ENCODE measurements at regions not wholly inside any gene's neighbourhood (a gene's known extent, or its start where the extent isn't known, plus 50 kb on each side); places are given as distances from the start of the nearest gene placed in this dataset.
A peak's percentile ranks its signal among the peaks of the same experiment; 100 is the strongest.

DNA sequence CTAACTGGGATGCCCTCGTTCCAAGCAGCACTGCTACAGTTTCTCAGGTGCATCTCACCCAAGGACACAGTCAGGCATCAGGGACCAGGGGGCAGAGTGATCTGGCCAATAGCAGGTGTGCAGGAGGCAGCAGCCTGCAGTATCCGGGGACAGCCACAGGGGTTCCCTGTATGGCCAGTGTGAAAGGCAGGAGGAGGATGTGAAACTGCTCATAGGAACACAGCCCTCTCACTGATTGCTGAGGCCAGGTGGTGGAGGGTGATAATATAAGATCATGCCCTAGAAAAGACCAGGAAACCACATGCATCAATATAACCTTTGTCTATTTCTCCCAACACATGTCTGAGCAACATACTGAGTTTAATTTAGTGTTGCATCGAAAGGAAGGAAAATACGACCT lies 112.7 kb upstream of the TACR1 start:
- H3K36me3 ChIP-seq, result no peaks in the 10 kb centered on the region
- no peaks in the 10 kb centered on the region for H3K4me1 ChIP-seq
- H3K4me2 ChIP-seq, result no peak overlapping the region
- Mint-ChIP-seq H3K27ac (no peak overlapping the region), H3K4me3 (no peak overlapping the region), H3K4me1 (no peaks in the 10 kb centered on the region), H3K36me3 (no peaks in the 10 kb centered on the region), H3K9me3 (no peaks in the 10 kb centered on the region), H3K27me3 (ENCODE audit: insufficient read depth, low read depth) (peaks cover 3% of the 10 kb centered on the region)
- H3K27ac ChIP-seq, result no peak overlapping the region
- H3K27me3 ChIP-seq, result no peaks in the 10 kb centered on the region
- H3K79me2 ChIP-seq (ENCODE audit: low read depth), result no peaks in the 10 kb centered on the region
- no peak overlapping the region for H2AFZ ChIP-seq (replicated peaks)
- no peak overlapping the region for H3K4me3 ChIP-seq
- DNase-seq (ENCODE audit: low spot score), result peak; percentile 60
- no peaks in the 10 kb centered on the region for H3F3A ChIP-seq (ENCODE audit: low read depth)
- H4K20me1 ChIP-seq (ENCODE audit: low read depth), result no peaks in the 10 kb centered on the region
- TF ChIP-seq, protein P1, sequence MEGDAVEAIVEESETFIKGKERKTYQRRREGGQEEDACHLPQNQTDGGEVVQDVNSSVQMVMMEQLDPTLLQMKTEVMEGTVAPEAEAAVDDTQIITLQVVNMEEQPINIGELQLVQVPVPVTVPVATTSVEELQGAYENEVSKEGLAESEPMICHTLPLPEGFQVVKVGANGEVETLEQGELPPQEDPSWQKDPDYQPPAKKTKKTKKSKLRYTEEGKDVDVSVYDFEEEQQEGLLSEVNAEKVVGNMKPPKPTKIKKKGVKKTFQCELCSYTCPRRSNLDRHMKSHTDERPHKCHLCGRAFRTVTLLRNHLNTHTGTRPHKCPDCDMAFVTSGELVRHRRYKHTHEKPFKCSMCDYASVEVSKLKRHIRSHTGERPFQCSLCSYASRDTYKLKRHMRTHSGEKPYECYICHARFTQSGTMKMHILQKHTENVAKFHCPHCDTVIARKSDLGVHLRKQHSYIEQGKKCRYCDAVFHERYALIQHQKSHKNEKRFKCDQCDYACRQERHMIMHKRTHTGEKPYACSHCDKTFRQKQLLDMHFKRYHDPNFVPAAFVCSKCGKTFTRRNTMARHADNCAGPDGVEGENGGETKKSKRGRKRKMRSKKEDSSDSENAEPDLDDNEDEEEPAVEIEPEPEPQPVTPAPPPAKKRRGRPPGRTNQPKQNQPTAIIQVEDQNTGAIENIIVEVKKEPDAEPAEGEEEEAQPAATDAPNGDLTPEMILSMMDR (IDR thresholded peaks at IDR 0.05), result peak; percentile 46
- no peak for TF ChIP-seq EZH2 (IDR thresholded peaks at IDR 0.05)
- H3K9ac ChIP-seq, result no peak overlapping the region
- no peaks in the 10 kb centered on the region for H3K9me3 ChIP-seq (ENCODE audit: low read depth)

DNA sequence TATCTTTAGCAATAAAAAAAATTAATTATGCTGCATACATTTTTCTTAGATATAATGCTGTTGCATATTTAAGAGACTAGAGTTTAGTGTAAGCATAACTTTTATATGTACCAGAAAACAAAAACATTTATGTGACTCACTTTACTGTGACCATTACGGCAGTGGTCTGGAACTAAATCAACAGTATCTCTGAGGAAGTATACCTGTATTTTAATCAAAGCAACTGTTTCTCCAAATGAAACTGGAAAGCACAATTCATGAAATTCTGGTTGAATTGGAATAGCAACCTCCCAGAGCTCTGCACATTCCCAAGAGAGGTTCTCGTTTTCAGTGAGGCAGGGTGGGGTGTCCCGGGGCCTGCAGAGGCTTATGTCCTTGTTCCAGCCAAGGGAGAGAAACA lies 112.2 kb upstream of the TACR1 start:
- Histone ChIP-seq H3K4me3 (no peak overlapping the region), H3K9me3 (ENCODE audit: low read depth) (no peaks in the 10 kb centered on the region), H3K27me3 (no peaks in the 10 kb centered on the region), H4K20me1 (ENCODE audit: low read depth) (no peaks in the 10 kb centered on the region), H3K9ac (no peak overlapping the region), H3K79me2 (ENCODE audit: low read depth) (no peaks in the 10 kb centered on the region), H3K4me2 (no peak overlapping the region), H3K4me1 (no peaks in the 10 kb centered on the region), H3K36me3 (no peaks in the 10 kb centered on the region), H3K27ac (no peak overlapping the region), H2AFZ (replicated peaks) (no peak overlapping the region), H3F3A (ENCODE audit: low read depth) (no peaks in the 10 kb centered on the region)
- Mint-ChIP-seq H3K9me3 (no peaks in the 10 kb centered on the region), H3K4me1 (no peaks in the 10 kb centered on the region), H3K27me3 (ENCODE audit: insufficient read depth, low read depth) (peaks cover 3% of the 10 kb centered on the region), H3K4me3 (no peak overlapping the region), H3K36me3 (no peaks in the 10 kb centered on the region), H3K27ac (no peak overlapping the region)
- TF ChIP-seq, protein P1 (IDR thresholded peaks at IDR 0.05), result no peak
- TF ChIP-seq EZH2phosphoT487 (IDR thresholded peaks at IDR 0.05) (no peak), EZH2 (IDR thresholded peaks at IDR 0.05) (no peak)
- DNase-seq (ENCODE audit: low spot score), result no peak

DNA sequence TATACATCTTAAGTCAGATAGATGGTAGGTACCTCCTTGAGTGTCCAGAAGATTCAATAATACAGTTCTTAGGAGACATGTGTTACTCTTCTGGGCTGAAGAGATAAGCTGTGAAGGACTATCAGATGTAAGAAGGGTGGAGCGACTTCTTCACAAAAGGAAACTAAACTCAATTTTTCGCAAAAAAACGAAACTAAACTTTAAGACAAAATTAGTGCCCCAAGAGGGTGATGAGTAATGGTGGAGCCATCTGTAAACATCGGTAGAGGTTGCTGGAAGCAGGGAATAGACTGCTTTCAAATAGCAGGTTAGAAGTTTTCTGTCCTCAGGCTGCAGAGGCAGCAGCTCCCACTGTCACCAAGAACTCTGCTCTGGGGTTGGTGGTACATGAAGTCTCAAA lies 111.6 kb upstream of the TACR1 start:
- Histone ChIP-seq H3K27ac (no peak overlapping the region), H3K9me3 (ENCODE audit: low read depth) (no peaks in the 10 kb centered on the region), H3K4me2 (no peak overlapping the region), H3K36me3 (no peaks in the 10 kb centered on the region), H2AFZ (replicated peaks) (no peak overlapping the region), H3K9ac (no peak overlapping the region), H3K79me2 (ENCODE audit: low read depth) (no peaks in the 10 kb centered on the region), H4K20me1 (ENCODE audit: low read depth) (no peaks in the 10 kb centered on the region), H3K4me1 (no peaks in the 10 kb centered on the region), H3K27me3 (no peaks in the 10 kb centered on the region), H3K4me3 (no peak overlapping the region), H3F3A (ENCODE audit: low read depth) (no peaks in the 10 kb centered on the region)
- Mint-ChIP-seq H3K9me3 (no peaks in the 10 kb centered on the region), H3K27ac (no peak overlapping the region), H3K27me3 (ENCODE audit: insufficient read depth, low read depth) (no peaks in the 10 kb centered on the region), H3K36me3 (no peaks in the 10 kb centered on the region), H3K4me1 (no peaks in the 10 kb centered on the region), H3K4me3 (no peak overlapping the region)
- TF ChIP-seq, protein P1 (IDR thresholded peaks at IDR 0.05), result no peak
- TF ChIP-seq EZH2 (IDR thresholded peaks at IDR 0.05), result no peak
- TF ChIP-seq EZH2phosphoT487 (IDR thresholded peaks at IDR 0.05), result no peak
- no peak for DNase-seq (ENCODE audit: low spot score)

Measured in neural progenitor cell (in vitro differentiated cells).